ENCODE measurements at regions not wholly inside any gene's neighbourhood (a gene's known extent, or its start where the extent isn't known, plus 50 kb on each side); places are given as distances from the start of the nearest gene placed in this dataset.

DNA sequence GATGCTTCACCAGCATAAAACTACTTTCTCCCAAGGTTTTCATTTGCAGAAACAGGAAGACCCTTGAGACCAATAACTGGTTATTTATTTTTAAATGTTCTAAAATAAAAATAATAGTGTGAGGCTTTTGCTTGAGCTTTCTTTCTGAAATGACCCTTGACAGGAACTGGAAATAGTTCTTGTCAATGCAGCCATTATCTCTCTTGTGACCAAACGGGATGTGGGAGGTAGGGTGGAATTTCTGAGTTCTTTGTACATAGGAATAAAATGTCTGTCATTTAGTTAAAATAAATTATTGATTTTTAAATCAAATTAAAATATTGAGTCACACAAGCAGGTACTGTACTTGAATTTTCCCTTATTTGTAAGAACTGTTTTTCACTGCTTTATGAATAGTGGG, 110.2 kb upstream of the CCN2 start:
- H3K27ac ChIP-seq: no peak overlapping the region
- TF ChIP-seq, protein P1, sequence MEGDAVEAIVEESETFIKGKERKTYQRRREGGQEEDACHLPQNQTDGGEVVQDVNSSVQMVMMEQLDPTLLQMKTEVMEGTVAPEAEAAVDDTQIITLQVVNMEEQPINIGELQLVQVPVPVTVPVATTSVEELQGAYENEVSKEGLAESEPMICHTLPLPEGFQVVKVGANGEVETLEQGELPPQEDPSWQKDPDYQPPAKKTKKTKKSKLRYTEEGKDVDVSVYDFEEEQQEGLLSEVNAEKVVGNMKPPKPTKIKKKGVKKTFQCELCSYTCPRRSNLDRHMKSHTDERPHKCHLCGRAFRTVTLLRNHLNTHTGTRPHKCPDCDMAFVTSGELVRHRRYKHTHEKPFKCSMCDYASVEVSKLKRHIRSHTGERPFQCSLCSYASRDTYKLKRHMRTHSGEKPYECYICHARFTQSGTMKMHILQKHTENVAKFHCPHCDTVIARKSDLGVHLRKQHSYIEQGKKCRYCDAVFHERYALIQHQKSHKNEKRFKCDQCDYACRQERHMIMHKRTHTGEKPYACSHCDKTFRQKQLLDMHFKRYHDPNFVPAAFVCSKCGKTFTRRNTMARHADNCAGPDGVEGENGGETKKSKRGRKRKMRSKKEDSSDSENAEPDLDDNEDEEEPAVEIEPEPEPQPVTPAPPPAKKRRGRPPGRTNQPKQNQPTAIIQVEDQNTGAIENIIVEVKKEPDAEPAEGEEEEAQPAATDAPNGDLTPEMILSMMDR (conservative IDR thresholded peaks at IDR 0.05): no peak

DNA sequence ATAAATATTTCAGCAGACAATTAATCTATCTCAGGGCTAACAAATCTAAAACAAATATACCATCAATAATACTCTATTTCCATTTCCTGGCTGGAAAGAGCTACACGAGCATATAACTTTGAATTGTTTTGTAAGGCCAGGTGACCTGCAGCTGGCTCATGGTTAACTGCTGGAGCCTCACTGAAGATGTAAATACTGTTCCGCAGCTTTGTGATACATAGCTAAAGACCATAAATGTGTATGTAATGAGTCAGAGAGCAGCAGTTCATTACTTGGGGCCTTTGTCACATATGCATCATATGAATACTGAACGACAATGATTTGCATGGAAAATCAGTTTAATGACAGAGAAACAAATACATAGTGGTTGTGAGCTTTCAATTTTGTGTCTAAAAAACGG, 109.4 kb upstream of the CCN2 start:
- TF ChIP-seq, protein P1 (conservative IDR thresholded peaks at IDR 0.05): no peak
- H3K27ac ChIP-seq: no peak overlapping the region

DNA sequence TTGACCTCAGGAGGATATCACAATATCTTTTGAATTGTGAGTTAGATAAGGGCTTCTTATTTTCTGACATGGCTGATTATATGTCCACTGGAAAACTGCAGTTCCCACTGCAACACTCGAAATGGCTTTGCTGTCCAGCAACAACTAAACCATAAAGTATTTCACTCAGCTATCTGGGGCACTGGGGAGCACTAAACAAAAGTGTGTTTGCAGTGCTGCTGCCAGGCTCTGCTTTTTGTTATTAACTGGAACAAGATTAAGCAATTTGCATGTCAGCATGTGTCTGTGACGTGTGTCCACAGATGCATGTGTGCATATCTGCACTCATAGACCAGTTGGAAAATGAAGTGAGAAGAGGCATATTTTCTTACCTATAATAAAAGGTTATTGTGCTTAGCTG, 107.8 kb upstream of the CCN2 start:
- no peak overlapping the region for H3K27ac ChIP-seq
- TF ChIP-seq, protein P1 (conservative IDR thresholded peaks at IDR 0.05): no peak

DNA sequence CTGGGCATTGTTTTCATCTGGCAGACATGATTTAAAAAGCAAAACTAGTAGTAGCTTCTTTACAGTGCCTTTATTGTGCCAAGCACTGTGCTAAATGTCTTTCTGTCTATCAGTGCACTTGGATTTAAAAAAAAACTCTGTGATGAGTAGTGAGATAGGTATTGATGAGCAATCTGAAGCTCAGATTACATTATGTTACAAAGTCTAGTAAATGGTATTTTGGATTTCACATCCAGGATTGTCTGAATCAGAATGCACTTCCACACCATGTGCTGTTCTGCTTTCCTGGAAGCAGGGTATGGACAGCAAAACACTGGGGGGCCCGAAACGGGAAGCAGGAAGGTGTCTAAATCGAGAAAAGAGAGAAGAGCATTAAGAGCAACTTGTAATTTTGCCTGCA, 103.4 kb upstream of the CCN2 start:
- TF ChIP-seq, protein P1 (conservative IDR thresholded peaks at IDR 0.05): no peak
- no peak overlapping the region for H3K27ac ChIP-seq

DNA sequence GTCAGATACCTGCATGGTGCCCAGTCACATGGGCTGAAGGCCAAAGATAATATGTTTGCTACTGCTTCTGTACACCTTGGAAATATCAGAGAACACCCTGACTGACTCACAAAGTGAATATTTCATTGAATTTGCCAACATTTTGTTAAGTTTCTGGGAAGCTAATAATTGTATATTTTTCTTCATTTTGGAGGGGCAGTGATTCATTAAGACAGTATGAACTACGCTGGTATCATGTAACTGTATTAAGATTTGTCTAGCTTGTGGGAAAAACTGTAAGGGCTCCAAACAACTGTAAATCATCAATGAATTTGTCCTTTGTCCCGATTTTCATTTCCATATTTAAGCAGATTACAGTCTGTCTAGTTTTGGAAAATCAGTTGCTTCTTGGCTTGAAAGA, 102.3 kb upstream of the CCN2 start:
- no peak overlapping the region for H3K27ac ChIP-seq
- TF ChIP-seq, protein P1 (conservative IDR thresholded peaks at IDR 0.05): no peak

DNA sequence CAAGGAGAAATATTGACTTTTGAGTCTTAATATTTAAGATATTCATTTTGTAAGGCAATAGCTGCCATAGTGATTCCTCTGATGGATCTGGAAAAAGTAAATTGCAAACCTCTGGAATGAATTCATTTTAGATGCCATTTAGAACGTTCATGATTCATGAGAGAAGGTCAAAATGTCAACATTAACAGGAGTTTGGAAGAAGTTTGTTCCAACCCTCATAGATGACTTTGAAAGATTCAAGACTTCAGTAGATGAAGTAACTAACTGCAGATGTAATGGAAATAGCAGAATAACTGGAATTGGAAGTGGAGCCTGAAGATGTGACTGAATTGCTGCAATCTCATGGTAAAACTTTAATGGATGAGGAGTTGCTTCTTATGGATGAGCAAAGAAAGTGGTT, 100.9 kb upstream of the CCN2 start:
- TF ChIP-seq, protein P1 (conservative IDR thresholded peaks at IDR 0.05): no peak
- H3K27ac ChIP-seq: no peak overlapping the region

DNA sequence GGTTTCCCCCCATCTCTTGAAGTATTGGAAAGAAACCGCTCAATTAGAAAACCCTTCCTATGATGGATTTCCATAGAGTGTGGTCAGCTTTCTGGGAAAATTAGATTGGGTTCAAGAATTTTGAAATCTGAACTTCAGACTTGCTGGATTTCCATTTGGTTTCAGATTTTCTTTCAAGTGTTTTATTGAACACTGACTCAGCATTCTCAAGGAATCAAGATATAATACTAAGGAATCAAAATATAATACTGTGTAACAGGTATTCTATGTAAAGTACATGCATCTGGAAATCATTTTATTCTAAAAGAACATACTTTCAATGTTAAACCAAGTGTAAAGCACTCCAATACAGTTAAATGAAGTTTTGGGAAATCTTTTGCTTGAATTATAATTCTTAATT, 94.7 kb upstream of the CCN2 start:
- no peak overlapping the region for H3K27ac ChIP-seq
- TF ChIP-seq, protein P1 (conservative IDR thresholded peaks at IDR 0.05): no peak

DNA sequence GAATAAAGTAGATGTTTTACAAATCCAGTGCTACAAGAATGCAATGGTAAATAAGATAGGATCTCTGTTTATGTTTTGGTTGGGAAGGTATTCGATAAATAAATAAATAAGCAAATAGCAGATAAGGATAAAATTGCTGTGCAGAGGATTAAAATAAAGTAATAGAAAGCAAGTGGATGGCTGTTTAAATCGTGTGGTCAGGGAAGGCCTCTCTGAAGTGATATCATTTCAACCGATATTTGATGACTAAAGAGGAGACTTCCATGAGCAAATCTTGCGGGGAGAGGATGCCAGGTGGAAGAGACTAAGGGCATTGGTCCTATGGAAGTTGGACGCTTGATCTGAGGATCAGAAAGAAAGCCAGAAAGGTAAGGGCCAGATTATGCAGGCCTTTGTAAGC, 92.0 kb upstream of the CCN2 start:
- H3K27ac ChIP-seq: no peak overlapping the region
- TF ChIP-seq, protein P1 (conservative IDR thresholded peaks at IDR 0.05): no peak

Measured in VCaP (cell line).